HCT116 (cell line): ENCODE measurements at regions not wholly inside any gene's neighbourhood (a gene's known extent, or its start where the extent isn't known, plus 50 kb on each side); places are given as distances from the start of the nearest gene placed in this dataset.

Experiments used
- EGR1 ChIP-seq: IDR thresholded peaks from 2 replicates; pipeline ENCODE4 v1.6.1; 2012; ENCODE audit warnings: low read depth
- ELF1 ChIP-seq: IDR thresholded peaks from 2 replicates; pipeline ENCODE4 v1.6.1; 2012; ENCODE audit warnings: low read depth, borderline replicate concordance
- EZH2 ChIP-seq: fragments of 200-600 bp; sonication (generic); IDR thresholded peaks from 2 replicates; pipeline ENCODE4 v1.6.1; 2017; ENCODE audit warnings: antibody characterized with exemption, mixed run types
- POLR2A ChIP-seq: IDR thresholded peaks from 2 replicates; pipeline ENCODE4 v1.7.0; 2011; ENCODE audit warnings: borderline replicate concordance; ENCODE audit not compliant: insufficient read depth, insufficient read length; ENCODE audit errors: extremely low read depth
- REST ChIP-seq: IDR thresholded peaks from 2 replicates; pipeline ENCODE4 v1.6.1; 2012; ENCODE audit warnings: low read depth

- TF ChIP-seq EZH2 = no peak
- no peak for TF ChIP-seq EGR1
- no peak for TF ChIP-seq POLR2A
- TF ChIP-seq REST = no peak
- no peak for TF ChIP-seq ELF1
Measured at GRCh38 chr4:62226082-62226481, 1026.0 kb downstream of the ADGRL3 start.
